ENCODE measurements at regions not wholly inside any gene's neighbourhood (a gene's known extent, or its start where the extent isn't known, plus 50 kb on each side); places are given as distances from the start of the nearest gene placed in this dataset.

GRCh38 chr14:45811155-45811554 lies 558.2 kb upstream of the MIS18BP1 start:
- TF ChIP-seq CTCF (IDR thresholded peaks at IDR 0.05) (no peak), POLR2A (IDR thresholded peaks at IDR 0.05) (no peak), POLR2AphosphoS5 (IDR thresholded peaks at IDR 0.05; ENCODE audit: insufficient read depth in 1 of 2, low read depth in 1 of 2) (no peak)
